ENCODE measurements at regions not wholly inside any gene's neighbourhood (a gene's known extent, or its start where the extent isn't known, plus 50 kb on each side); places are given as distances from the start of the nearest gene placed in this dataset.
"Not testable (repeated sequence)": the region's sequence is repeated elsewhere in the genome, so short reads cannot be mapped to it uniquely, and the experiment has no call there.

DNA sequence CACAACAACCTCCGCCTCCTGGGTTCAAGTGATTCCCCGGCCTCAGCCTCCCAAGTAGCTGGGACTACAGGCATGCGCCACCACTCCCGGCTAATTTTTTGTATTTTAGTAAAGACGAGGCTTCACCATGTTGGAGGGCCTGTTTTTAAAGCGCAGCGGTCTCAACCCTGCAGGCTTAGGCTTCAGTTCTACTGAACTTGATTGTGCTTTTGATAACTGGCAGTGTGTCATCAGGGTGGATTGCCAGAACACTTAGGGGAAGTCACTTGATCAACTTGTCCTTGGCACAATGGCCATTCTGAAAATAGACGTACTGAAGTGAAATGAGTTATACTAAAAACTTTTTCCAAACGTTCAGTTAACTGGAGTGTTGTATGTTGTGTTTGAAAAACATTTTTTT lies 472.2 kb downstream of the KLF5 start:
- ChIA-PET POLR2A (ENCODE audit: low non-redundant PET) (no interaction called here), CTCF (no interaction called here)
- no peak overlapping the region for H3K27ac ChIP-seq
- TF ChIP-seq, protein P1, sequence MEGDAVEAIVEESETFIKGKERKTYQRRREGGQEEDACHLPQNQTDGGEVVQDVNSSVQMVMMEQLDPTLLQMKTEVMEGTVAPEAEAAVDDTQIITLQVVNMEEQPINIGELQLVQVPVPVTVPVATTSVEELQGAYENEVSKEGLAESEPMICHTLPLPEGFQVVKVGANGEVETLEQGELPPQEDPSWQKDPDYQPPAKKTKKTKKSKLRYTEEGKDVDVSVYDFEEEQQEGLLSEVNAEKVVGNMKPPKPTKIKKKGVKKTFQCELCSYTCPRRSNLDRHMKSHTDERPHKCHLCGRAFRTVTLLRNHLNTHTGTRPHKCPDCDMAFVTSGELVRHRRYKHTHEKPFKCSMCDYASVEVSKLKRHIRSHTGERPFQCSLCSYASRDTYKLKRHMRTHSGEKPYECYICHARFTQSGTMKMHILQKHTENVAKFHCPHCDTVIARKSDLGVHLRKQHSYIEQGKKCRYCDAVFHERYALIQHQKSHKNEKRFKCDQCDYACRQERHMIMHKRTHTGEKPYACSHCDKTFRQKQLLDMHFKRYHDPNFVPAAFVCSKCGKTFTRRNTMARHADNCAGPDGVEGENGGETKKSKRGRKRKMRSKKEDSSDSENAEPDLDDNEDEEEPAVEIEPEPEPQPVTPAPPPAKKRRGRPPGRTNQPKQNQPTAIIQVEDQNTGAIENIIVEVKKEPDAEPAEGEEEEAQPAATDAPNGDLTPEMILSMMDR (conservative IDR thresholded peaks at IDR 0.05; ENCODE audit: low read depth) = no peak
- DNase-seq (ENCODE audit: low spot score) = no peak

GRCh38 chr13:73522937-73523336 lies 464.1 kb downstream of the KLF5 start:
- ChIA-PET POLR2A (ENCODE audit: low non-redundant PET) (no interaction called here), CTCF (interaction anchor here (0.6 kb wide), 1 partner anchor 30 kb away, joined by 7 read pairs; no protein-coding TSS in a partner anchor)
- DNase-seq (ENCODE audit: low spot score) = no peak
- H3K27ac ChIP-seq = no peak overlapping the region
- TF ChIP-seq, protein P1 (conservative IDR thresholded peaks at IDR 0.05; ENCODE audit: low read depth) = no peak

DNA sequence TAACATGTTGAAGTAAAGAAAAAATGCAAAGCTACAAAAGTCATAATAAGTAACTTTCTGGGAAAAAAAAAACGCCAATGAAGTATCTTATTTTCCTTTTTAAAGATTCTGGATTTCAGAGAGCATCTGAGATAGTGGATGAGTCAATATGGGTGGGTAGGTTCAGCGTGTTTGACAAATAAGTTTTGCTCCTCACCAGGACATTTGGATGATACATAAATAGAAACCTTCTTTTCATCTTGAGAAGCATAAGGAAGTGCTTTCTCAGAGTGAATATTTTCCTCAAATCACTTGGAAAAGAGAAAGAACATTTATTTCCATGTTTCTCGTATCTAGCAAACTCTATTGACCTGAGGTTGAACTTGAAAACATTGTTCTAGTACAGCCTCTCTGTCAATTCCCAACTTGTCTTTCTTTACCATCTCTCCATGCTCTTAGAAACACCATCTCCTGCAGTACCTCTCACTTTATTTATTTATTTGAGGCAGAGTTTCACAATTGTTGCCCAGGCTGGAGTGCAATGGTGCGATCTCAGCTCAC lies 463.2 kb downstream of the KLF5 start:
- DNase-seq (ENCODE audit: low spot score) = no peak
- H3K27ac ChIP-seq = no peak overlapping the region
- TF ChIP-seq, protein P1 (conservative IDR thresholded peaks at IDR 0.05; ENCODE audit: low read depth) = no peak
- ChIA-PET CTCF (no interaction called here), POLR2A (ENCODE audit: low non-redundant PET) (no interaction called here)

DNA sequence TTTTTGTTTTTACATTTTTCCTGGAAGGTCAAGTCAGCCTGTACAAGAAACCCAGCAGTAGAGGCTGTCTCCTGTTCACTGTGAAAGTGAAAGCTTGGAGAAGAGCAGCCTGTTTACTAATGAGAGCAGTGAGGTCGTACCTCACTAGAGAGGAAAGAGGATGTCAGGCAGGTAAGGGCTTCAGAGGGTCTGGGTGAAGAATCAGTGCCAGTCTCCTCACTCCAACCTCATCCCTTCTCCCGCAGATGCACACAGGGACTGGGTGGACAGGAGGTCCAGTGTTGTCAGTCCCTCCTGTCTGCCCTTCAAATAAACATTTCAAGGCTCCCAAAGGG lies 462.5 kb downstream of the KLF5 start:
- no peak for DNase-seq (ENCODE audit: low spot score)
- TF ChIP-seq, protein P1 (conservative IDR thresholded peaks at IDR 0.05; ENCODE audit: low read depth) = no peak
- CTCF ChIA-PET = no interaction called here
- no peak overlapping the region for H3K27ac ChIP-seq
- POLR2A ChIA-PET (ENCODE audit: low non-redundant PET) = no interaction called here

DNA sequence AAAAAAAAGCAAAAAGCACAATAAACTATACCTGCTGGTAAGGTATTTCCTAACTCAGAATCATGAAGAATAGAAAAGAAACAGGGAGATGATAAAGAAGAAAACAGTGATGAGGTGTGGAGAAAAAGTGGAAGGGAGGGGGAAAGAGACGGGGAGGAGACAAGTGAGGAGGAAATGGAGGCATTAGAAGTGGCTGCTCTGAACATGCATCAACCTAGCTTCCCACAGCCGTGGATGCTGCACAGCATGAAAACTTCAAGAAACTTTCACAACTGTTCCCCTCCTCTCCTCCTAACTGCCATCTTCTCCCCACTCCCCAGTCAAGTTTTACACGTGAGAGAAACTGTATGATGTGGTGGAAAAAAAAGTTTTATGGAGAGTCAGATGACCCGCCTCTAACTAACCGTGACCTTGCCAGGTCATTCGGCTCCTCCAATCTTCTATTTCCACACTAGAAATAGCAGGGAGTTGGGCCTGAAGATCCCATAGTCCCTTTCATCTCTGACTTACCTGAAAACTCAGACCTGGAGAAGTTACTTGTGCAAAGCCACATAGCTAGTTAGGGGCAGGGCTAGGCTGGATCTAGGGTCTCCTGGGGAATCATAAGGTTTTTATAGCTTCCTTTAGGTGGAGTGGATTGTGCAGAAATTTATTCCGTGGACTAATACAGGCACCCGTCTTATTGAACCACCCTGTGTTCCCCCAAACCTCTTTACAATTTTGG lies 461.9 kb downstream of the KLF5 start:
- TF ChIP-seq, protein P1 (conservative IDR thresholded peaks at IDR 0.05; ENCODE audit: low read depth) = no peak
- CTCF ChIA-PET = interaction anchor here (0.9 kb wide), 1 partner anchor 36 kb away, joined by 4 read pairs; no protein-coding TSS in a partner anchor
- DNase-seq (ENCODE audit: low spot score) = no peak
- no peak overlapping the region for H3K27ac ChIP-seq
- POLR2A ChIA-PET (ENCODE audit: low non-redundant PET) = no interaction called here

GRCh38 chr13:73520135-73520534 lies 461.3 kb downstream of the KLF5 start:
- DNase-seq (ENCODE audit: low spot score); H3K27ac ChIP-seq; POLR2A ChIA-PET (ENCODE audit: low non-redundant PET): not testable (repeated sequence)
- CTCF ChIA-PET = interaction anchor here (0.9 kb wide), 1 partner anchor 36 kb away, joined by 4 read pairs; no protein-coding TSS in a partner anchor

- no peak for DNase-seq (ENCODE audit: low spot score)
- TF ChIP-seq, protein P1 (conservative IDR thresholded peaks at IDR 0.05; ENCODE audit: low read depth) = no peak
- CTCF ChIA-PET = interaction anchor here (0.9 kb wide), 1 partner anchor 35 kb away, joined by 4 read pairs; no protein-coding TSS in a partner anchor
- H3K27ac ChIP-seq = no peak overlapping the region
- POLR2A ChIA-PET (ENCODE audit: low non-redundant PET) = no interaction called here
These were observed 460.8 kb downstream of the KLF5 start for GRCh38 chr13:73519396-73520116.

Measured in RWPE1 (cell line).